Keratinocyte (primary cell): ENCODE measurements at regions not wholly inside any gene's neighbourhood (a gene's known extent, or its start where the extent isn't known, plus 50 kb on each side); places are given as distances from the start of the nearest gene placed in this dataset.

ENCODE experiments used
- EZH2 ChIP-seq: IDR thresholded peaks from one replicate; pipeline ENCODE4 v1.6.1; 2012; ENCODE audit warnings: inconsistent platforms, mild to moderate bottlenecking, low read length, moderate library complexity
- TF ChIP-seq, protein P1 (sequence below), 3 experiments: IDR thresholded peaks in 1 of 3; conservative IDR thresholded peaks in 1 of 3; optimal IDR thresholded peaks in 1 of 3; 2 replicates in 2 of 3; 3 replicates in 1 of 3; pipeline versions ENCODE3 to v1.5.1; 2011; ENCODE audit warnings: low read length in 3 of 3, mild to moderate bottlenecking in 3 of 3, moderate library complexity in 2 of 3, control low read depth in 1 of 3, inconsistent platforms in 1 of 3; ENCODE audit not compliant: insufficient read depth in 2 of 3; ENCODE audit errors: extremely low read depth in 1 of 3

- TF ChIP-seq, protein P1, sequence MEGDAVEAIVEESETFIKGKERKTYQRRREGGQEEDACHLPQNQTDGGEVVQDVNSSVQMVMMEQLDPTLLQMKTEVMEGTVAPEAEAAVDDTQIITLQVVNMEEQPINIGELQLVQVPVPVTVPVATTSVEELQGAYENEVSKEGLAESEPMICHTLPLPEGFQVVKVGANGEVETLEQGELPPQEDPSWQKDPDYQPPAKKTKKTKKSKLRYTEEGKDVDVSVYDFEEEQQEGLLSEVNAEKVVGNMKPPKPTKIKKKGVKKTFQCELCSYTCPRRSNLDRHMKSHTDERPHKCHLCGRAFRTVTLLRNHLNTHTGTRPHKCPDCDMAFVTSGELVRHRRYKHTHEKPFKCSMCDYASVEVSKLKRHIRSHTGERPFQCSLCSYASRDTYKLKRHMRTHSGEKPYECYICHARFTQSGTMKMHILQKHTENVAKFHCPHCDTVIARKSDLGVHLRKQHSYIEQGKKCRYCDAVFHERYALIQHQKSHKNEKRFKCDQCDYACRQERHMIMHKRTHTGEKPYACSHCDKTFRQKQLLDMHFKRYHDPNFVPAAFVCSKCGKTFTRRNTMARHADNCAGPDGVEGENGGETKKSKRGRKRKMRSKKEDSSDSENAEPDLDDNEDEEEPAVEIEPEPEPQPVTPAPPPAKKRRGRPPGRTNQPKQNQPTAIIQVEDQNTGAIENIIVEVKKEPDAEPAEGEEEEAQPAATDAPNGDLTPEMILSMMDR (optimal IDR thresholded peaks at IDR 0.05 in 1 of 3, IDR thresholded peaks at IDR 0.05 in 1 of 3, conservative IDR thresholded peaks at IDR 0.05 in 1 of 3; ENCODE audit: extremely low read depth in 1 of 3, insufficient read depth in 2 of 3, low read length in 3 of 3), result no peak
- no peak for TF ChIP-seq EZH2
Measured at GRCh38 chr5:89086390-89087086, 203.6 kb upstream of the MEF2C start.
